SK-N-SH treated with all-trans-retinoic acid at 6 μM for 48 hours (cell line): ENCODE measurements at regions not wholly inside any gene's neighbourhood (a gene's known extent, or its start where the extent isn't known, plus 50 kb on each side); places are given as distances from the start of the nearest gene placed in this dataset.

ENCODE experiments used
- ARNTL ChIP-seq: fragments of 450-650 bp; formaldehyde crosslinking; IDR thresholded peaks from 2 replicates; pipeline ENCODE4 v1.5.0; 2020; ENCODE audit warnings: low read depth, mild to moderate bottlenecking, moderate library complexity, borderline replicate concordance
- RARB ChIP-seq: fragments of 250-450 bp; sonication (Bioruptor Pico); IDR thresholded peaks from 2 replicates; pipeline ENCODE4 v1.8.0; 2021; ENCODE audit warnings: mild to moderate bottlenecking, moderate library complexity
- ZNF70 ChIP-seq: fragments of 450-650 bp; formaldehyde crosslinking; IDR thresholded peaks from 2 replicates; pipeline ENCODE4 v1.5.0; 2020; ENCODE audit warnings: mild to moderate bottlenecking, moderate library complexity

DNA sequence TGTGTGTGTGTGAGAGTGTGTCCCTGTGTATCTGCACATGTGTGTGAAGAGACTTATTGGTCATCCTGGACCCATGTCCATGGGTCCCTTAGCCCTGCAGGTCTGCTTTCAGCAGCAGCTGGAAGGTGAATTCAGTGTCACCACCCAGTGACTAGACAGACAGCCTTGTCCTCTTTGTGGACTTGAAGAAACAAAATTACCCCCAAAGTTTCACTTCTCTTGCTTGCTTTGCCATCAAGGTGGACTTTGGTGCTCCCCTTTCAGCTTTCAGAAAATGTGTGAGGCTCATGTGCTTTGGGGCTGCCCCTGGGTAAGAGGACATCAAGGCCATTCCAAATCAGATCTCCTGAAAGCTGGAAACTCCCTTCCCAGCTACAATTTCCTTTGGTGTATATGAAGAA, 1063.8 kb downstream of the BCL11B start:
- no peak for TF ChIP-seq ARNTL (CRISPR knock-in tag)
- no peak for TF ChIP-seq ZNF70 (CRISPR knock-in tag)
- TF ChIP-seq RARB = no peak
